HEK293 (cell line): ENCODE measurements at regions not wholly inside any gene's neighbourhood (a gene's known extent, or its start where the extent isn't known, plus 50 kb on each side); places are given as distances from the start of the nearest gene placed in this dataset.

Experiments
- CTCF ChIA-PET: fragments of 350-600 bp; formaldehyde crosslinking; extraction: SDS; loops from one replicate; lab custom pipeline; 2021; ENCODE audit warnings: antibody characterized with exemption; lab: Yijun Ruan, JAX
- POLR2A ChIA-PET: fragments of 300-600 bp; formaldehyde crosslinking; extraction: SDS; loops from one replicate; lab custom pipeline; 2020; ENCODE audit warnings: antibody characterized with exemption, inconsistent platforms; lab: Yijun Ruan, JAX
- H3K27ac ChIP-seq: fragments of 200-500 bp; sonication (Bioruptor generic); 2 replicates; pipeline ENCODE4 v1.5.1; 2014; ENCODE audit warnings: low read depth, low read length, control low read depth, inconsistent platforms; ENCODE audit errors: extremely low read depth
- H3K36me3 ChIP-seq, 2 experiments: fragments of 200-500 bp in 1 of 2; sonication (Bioruptor generic) in 1 of 2; 1 replicate in 1 of 2; 2 replicates in 1 of 2; pipeline ENCODE4 v1.5.1; 2014 to 2017; ENCODE audit warnings: inconsistent platforms in 2 of 2, low read length in 2 of 2; ENCODE audit not compliant: control insufficient read depth in 2 of 2, insufficient read depth in 1 of 2
- H3K4me1 ChIP-seq: fragments of 200-500 bp; sonication (Bioruptor generic); 2 replicates; pipeline ENCODE4 v1.5.1; 2014; ENCODE audit warnings: mild to moderate bottlenecking, low read length, inconsistent platforms; ENCODE audit not compliant: control insufficient read depth, insufficient read depth
- H3K4me3 ChIP-seq: 2 replicates; pipeline ENCODE4 v1.5.1; 2011; ENCODE audit warnings: low read depth, mild to moderate bottlenecking, control low read depth, low read length, moderate library complexity
- H3K9me3 ChIP-seq: fragments of 200-500 bp; sonication (Bioruptor generic); 2 replicates; pipeline ENCODE4 v1.5.1; 2014; ENCODE audit warnings: low read depth, low read length, inconsistent platforms; ENCODE audit not compliant: control insufficient read depth, insufficient read depth
- KLF10 ChIP-seq: fragments of 450-650 bp; IDR thresholded peaks from 2 replicates; pipeline ENCODE4 v1.5.1; 2018; ENCODE audit warnings: missing biosample characterization, mild to moderate bottlenecking, missing genetic modification characterization
- ZFHX2 ChIP-seq: fragments of 450-650 bp; formaldehyde crosslinking; conservative IDR thresholded peaks from 2 replicates; pipeline ENCODE4 v1.5.1; 2016; ENCODE audit warnings: missing biosample characterization, missing genetic modification characterization
- ZNF112 ChIP-seq: fragments of 450-650 bp; formaldehyde crosslinking; IDR thresholded peaks from 2 replicates; pipeline ENCODE4 v1.5.0; 2017; ENCODE audit warnings: missing biosample characterization, missing genetic modification characterization
- ZNF19 ChIP-seq: fragments of 450-650 bp; formaldehyde crosslinking; IDR thresholded peaks from 2 replicates; pipeline ENCODE4; 2016; ENCODE audit warnings: missing biosample characterization, missing genetic modification characterization, low read depth
- ZNF24 ChIP-seq: fragments of 450-650 bp; formaldehyde crosslinking; IDR thresholded peaks from 2 replicates; pipeline ENCODE4 v1.5.1; 2016; ENCODE audit warnings: missing biosample characterization, missing genetic modification characterization
- ZNF391 ChIP-seq: fragments of 450-650 bp; formaldehyde crosslinking; IDR thresholded peaks from 2 replicates; pipeline ENCODE4 v1.5.1; 2016; ENCODE audit warnings: low read depth, missing biosample characterization, missing genetic modification characterization, borderline replicate concordance
- ZNF529 ChIP-seq: fragments of 450-650 bp; formaldehyde crosslinking; IDR thresholded peaks from 2 replicates; pipeline ENCODE4 v1.5.1; 2017; ENCODE audit warnings: missing genetic modification characterization, missing biosample characterization; ENCODE audit not compliant: insufficient replicate concordance
- ZNF776 ChIP-seq: fragments of 450-650 bp; formaldehyde crosslinking; IDR thresholded peaks from 2 replicates; pipeline ENCODE4 v1.5.0; 2017; ENCODE audit warnings: missing biosample characterization, missing genetic modification characterization, borderline replicate concordance
- ZSCAN16 ChIP-seq: fragments of 450-650 bp; formaldehyde crosslinking; IDR thresholded peaks from 2 replicates; pipeline ENCODE4 v1.5.1; 2016; ENCODE audit warnings: missing biosample characterization, missing genetic modification characterization
- ZXDB ChIP-seq: fragments of 450-650 bp; formaldehyde crosslinking; IDR thresholded peaks from 2 replicates; pipeline ENCODE4 v1.5.1; 2016; ENCODE audit warnings: missing biosample characterization, missing genetic modification characterization
- TF ChIP-seq, protein P1 (sequence below): sonication (generic); formaldehyde crosslinking; IDR thresholded peaks from 2 replicates; pipeline ENCODE4 v1.8.1; 2022; ENCODE audit warnings: mild to moderate bottlenecking, moderate library complexity, missing genetic modification reagents
- TF ChIP-seq, protein P2 (sequence below): fragments of 450-650 bp; formaldehyde crosslinking; IDR thresholded peaks from 2 replicates; pipeline ENCODE4 v1.5.1; 2016; ENCODE audit warnings: missing biosample characterization, missing genetic modification characterization
- TF ChIP-seq, protein P3 (sequence below): fragments of 450-650 bp; formaldehyde crosslinking; IDR thresholded peaks from 2 replicates; pipeline ENCODE4; 2016; ENCODE audit warnings: missing biosample characterization, missing genetic modification characterization
- TF ChIP-seq, protein P4 (sequence below): fragments of 450-650 bp; formaldehyde crosslinking; IDR thresholded peaks from 2 replicates; pipeline ENCODE4 v1.5.1; 2016; ENCODE audit warnings: missing biosample characterization, missing genetic modification characterization

DNA sequence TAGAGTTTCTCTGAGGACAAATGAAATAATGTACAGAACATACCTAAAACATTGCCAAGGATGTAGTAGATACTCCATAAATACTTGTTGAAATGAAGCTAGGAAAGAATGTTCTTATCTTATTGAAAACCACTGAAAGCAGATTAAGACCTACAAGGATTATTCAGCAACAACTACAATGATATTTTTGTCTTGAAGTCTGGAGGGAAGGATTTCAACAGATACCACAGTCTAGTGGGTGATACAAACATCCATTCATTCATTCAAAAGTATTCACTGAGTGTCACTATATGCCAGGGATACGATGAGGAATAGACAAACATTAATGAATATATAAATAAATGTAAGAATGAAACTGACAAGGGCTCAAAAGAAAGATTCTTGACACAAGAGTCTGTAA, 74.7 kb upstream of the THBS1 start (continued):
- TF ChIP-seq, protein P1, sequence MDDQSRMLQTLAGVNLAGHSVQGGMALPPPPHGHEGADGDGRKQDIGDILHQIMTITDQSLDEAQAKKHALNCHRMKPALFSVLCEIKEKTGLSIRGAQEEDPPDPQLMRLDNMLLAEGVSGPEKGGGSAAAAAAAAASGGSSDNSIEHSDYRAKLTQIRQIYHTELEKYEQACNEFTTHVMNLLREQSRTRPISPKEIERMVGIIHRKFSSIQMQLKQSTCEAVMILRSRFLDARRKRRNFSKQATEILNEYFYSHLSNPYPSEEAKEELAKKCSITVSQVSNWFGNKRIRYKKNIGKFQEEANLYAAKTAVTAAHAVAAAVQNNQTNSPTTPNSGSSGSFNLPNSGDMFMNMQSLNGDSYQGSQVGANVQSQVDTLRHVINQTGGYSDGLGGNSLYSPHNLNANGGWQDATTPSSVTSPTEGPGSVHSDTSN (CRISPR knock-in tag): no peak
- no peak for TF ChIP-seq ZSCAN16 (tag by site-specific recombination)
- TF ChIP-seq, protein P2, sequence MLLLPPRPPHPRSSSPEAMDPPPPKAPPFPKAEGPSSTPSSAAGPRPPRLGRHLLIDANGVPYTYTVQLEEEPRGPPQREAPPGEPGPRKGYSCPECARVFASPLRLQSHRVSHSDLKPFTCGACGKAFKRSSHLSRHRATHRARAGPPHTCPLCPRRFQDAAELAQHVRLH (tag by site-specific recombination): no peak
- TF ChIP-seq, protein P3, sequence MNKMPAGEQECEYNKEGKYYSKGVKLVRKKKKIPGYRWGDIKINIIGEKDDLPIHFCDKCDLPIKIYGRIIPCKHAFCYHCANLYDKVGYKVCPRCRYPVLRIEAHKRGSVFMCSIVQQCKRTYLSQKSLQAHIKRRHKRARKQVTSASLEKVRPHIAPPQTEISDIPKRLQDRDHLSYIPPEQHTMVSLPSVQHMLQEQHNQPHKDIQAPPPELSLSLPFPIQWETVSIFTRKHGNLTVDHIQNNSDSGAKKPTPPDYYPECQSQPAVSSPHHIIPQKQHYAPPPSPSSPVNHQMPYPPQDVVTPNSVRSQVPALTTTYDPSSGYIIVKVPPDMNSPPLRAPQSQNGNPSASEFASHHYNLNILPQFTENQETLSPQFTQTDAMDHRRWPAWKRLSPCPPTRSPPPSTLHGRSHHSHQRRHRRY: no peak

DNA sequence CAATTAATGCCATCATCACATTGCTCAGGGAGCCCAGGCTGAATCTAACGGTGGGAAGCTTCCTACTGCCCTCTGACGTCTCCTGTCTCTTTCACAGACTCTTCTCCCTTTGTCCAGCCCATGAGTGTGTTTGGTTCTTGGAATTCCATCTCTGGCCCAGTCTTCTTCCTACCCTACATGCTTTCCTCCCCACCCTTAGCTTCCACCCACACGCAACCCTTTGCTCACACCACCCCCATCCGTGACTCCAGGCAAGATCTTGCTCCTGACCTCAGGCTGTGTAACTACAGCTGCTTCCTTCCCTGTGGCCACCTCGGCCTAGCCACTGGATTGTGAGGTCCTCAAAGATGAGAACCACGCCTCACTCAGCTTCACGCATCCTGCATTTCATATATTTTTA, 72.3 kb upstream of the THBS1 start:
- ChIA-PET CTCF (no interaction called here), POLR2A (no interaction called here)
- H3K4me3 ChIP-seq: no peak overlapping the region
- H3K36me3 ChIP-seq: no peaks in the 10 kb centered on the region
- H3K27ac ChIP-seq: no peak overlapping the region
- TF ChIP-seq, protein P2 (tag by site-specific recombination): no peak
- no peak for TF ChIP-seq ZNF529 (tag by site-specific recombination)
- TF ChIP-seq, protein P4, sequence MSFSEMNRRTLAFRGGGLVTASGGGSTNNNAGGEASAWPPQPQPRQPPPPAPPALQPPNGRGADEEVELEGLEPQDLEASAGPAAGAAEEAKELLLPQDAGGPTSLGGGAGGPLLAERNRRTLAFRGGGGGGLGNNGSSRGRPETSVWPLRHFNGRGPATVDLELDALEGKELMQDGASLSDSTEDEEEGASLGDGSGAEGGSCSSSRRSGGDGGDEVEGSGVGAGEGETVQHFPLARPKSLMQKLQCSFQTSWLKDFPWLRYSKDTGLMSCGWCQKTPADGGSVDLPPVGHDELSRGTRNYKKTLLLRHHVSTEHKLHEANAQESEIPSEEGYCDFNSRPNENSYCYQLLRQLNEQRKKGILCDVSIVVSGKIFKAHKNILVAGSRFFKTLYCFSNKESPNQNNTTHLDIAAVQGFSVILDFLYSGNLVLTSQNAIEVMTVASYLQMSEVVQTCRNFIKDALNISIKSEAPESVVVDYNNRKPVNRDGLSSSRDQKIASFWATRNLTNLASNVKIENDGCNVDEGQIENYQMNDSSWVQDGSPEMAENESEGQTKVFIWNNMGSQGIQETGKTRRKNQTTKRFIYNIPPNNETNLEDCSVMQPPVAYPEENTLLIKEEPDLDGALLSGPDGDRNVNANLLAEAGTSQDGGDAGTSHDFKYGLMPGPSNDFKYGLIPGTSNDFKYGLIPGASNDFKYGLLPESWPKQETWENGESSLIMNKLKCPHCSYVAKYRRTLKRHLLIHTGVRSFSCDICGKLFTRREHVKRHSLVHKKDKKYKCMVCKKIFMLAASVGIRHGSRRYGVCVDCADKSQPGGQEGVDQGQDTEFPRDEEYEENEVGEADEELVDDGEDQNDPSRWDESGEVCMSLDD: no peak
- peak; percentile 42 for TF ChIP-seq ZFHX2 (tag by site-specific recombination)
- no peak for TF ChIP-seq ZNF391 (tag by site-specific recombination)
- TF ChIP-seq, all 188 proteins: peak for 1
- Histone ChIP-seq H3K9me3 (no peaks in the 10 kb centered on the region), H3K4me1 (no peaks in the 10 kb centered on the region)

DNA sequence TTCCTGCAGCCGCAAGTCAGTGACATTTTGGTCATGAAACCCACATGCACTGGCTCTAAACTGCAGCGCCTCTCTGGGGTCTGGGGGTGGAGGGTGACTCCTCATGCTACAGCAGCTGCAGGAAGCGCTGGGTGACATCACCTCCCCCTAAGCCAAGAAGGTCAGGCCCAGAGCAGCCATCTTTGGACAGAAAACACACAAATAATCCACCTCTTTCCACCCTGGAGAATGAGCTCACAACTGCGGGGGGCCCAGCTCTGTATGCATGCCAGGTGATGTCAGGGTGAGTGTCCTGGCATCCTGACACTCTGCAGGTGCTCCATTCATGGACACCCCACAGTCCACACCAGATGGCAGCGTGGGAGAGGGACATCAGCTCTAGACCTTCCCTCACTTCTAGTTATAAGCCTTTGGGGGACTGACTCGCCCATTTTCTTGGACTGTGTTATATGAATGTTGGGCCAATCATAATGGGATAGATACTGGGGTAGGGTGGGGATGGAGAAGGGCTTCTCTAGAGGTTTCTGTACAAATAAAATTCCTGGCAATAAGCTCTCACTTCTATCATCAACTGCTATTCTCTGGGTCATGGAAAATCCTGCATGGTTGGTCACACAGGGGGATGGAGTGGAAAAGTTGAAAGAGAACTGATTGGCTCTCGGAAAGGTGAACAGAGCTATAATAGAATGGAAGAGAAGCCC, 70.7 kb upstream of the THBS1 start:
- CTCF ChIA-PET: no interaction called here
- H3K4me1 ChIP-seq: no peaks in the 10 kb centered on the region
- no peak for TF ChIP-seq ZNF24 (tag by site-specific recombination)
- TF ChIP-seq ZNF19 (tag by site-specific recombination): no peak
- TF ChIP-seq ZNF112 (tag by site-specific recombination): no peak
- no peak for TF ChIP-seq ZNF776 (tag by site-specific recombination)
- TF ChIP-seq ZXDB (tag by site-specific recombination): no peak
- 0 out of 2 replicates have a peak, but pooled peaks have one; percentile 11 for TF ChIP-seq ZFHX2 (tag by site-specific recombination)
- no peak for TF ChIP-seq KLF10 (tag by site-specific recombination)
- no peak overlapping the region for H3K4me3 ChIP-seq
- H3K36me3 ChIP-seq: no peaks in the 10 kb centered on the region
- POLR2A ChIA-PET: no interaction called here
- no peak overlapping the region for H3K27ac ChIP-seq
- no peaks in the 10 kb centered on the region for H3K9me3 ChIP-seq
